ENCODE measurements at regions not wholly inside any gene's neighbourhood (a gene's known extent, or its start where the extent isn't known, plus 50 kb on each side); places are given as distances from the start of the nearest gene placed in this dataset.

DNA sequence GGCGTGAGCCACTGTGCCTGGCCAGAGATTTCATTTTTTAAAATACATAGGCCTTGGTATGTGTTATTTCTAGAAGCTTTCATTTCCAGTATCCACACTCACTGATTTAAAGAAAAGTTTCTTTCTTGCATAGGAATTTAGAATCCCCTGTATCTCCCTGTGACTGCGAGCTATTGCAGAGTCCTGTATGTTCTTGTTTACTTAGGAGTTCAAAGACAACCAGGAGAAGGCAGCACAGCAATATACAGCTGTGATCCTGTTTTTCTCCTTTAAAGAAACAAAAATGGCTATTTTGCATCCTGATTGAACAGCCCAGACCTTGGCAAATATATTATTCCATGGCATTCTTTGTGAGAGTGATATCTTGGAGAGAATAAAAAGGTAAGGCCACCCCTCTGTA lies 185.0 kb upstream of the COX10 start:
- Histone ChIP-seq H3K36me3 (ENCODE audit: control insufficient read depth in 2 of 4, insufficient read depth in 4 of 4, low read length in 3 of 4) (no peaks in the 10 kb centered on the region), H3K14ac (ENCODE audit: insufficient read length) (no peak overlapping the region), H3K27me3 (replicated peaks in 1 of 4; ENCODE audit: control insufficient read depth in 3 of 4, extremely low read depth in 1 of 4, insufficient read depth in 3 of 4, low read length in 3 of 4) (no peaks in the 10 kb centered on the region), H2BK120ac (replicated peaks; ENCODE audit: low read depth, low read length) (no peak overlapping the region), H4K91ac (replicated peaks; ENCODE audit: insufficient read length, low read length) (no peak overlapping the region), H3K4ac (replicated peaks; ENCODE audit: insufficient read length, low read depth, low read length) (no peak overlapping the region), H3K56ac (replicated peaks; ENCODE audit: insufficient read length, low read depth, low read length) (no peak overlapping the region), H2BK5ac (ENCODE audit: low read depth, low read length) (no peak overlapping the region), H3K4me3 (ENCODE audit: extremely low read depth in 1 of 4, insufficient read depth in 2 of 4, low read depth in 3 of 4, low read length in 4 of 4) (no peak overlapping the region), H3K79me1 (ENCODE audit: low read depth, low read length) (no peaks in the 10 kb centered on the region), H3K18ac (ENCODE audit: extremely low read depth, low read length) (no peak overlapping the region), H3K9ac (replicated peaks in 1 of 4; ENCODE audit: extremely low read depth in 1 of 4, low read depth in 3 of 4, low read length in 3 of 4) (no peak overlapping the region), H2BK20ac (ENCODE audit: low read length) (no peak overlapping the region), H4K20me1 (replicated peaks in 1 of 2; ENCODE audit: control insufficient read depth in 1 of 2, insufficient read depth in 2 of 2, low read length in 2 of 2) (no peaks in the 10 kb centered on the region), H2BK15ac (ENCODE audit: low read length) (no peak overlapping the region), H4K8ac (ENCODE audit: extremely low read depth, insufficient read depth, low read length) (no peak overlapping the region), H3K27ac (ENCODE audit: low read depth, low read length) (no peak overlapping the region), H2BK12ac (ENCODE audit: low read depth, low read length) (no peak overlapping the region), H4K5ac (ENCODE audit: insufficient read length, low read depth, low read length) (no peak overlapping the region), H3K23me2 (ENCODE audit: low read depth, low read length) (no peaks in the 10 kb centered on the region), H3K4me1 (replicated peaks in 1 of 4; ENCODE audit: control insufficient read depth in 3 of 4, insufficient read depth in 4 of 4, low read length in 3 of 4) (no peaks in the 10 kb centered on the region), H3K9me3 (ENCODE audit: insufficient read depth in 2 of 2, low read depth in 1 of 2, low read length in 1 of 2) (no peaks in the 10 kb centered on the region), H3K4me2 (ENCODE audit: insufficient read depth in 1 of 2, low read depth in 2 of 2, low read length in 2 of 2) (no peak overlapping the region), H3K79me2 (ENCODE audit: control insufficient read depth in 1 of 2, insufficient read depth in 2 of 2, low read length in 2 of 2) (no peaks in the 10 kb centered on the region), H2AFZ (ENCODE audit: low read length) (no peak overlapping the region), H2AK5ac (ENCODE audit: low read depth, low read length) (no peak overlapping the region), H3K23ac (ENCODE audit: insufficient read length) (no peak overlapping the region)
- ChIA-PET POLR2A (ENCODE audit: partially characterized antibody) (no interaction called here), CTCF (ENCODE audit: partially characterized antibody) (no interaction called here)
- TF ChIP-seq RAD21 (IDR thresholded peaks at IDR 0.05 in 1 of 2, conservative IDR thresholded peaks at IDR 0.05 in 1 of 2; ENCODE audit: low read depth in 2 of 2, low read length in 2 of 2) = no peak
- TF ChIP-seq ASH2L (IDR thresholded peaks at IDR 0.05; ENCODE audit: low read length) = no peak
- TF ChIP-seq, protein P1, sequence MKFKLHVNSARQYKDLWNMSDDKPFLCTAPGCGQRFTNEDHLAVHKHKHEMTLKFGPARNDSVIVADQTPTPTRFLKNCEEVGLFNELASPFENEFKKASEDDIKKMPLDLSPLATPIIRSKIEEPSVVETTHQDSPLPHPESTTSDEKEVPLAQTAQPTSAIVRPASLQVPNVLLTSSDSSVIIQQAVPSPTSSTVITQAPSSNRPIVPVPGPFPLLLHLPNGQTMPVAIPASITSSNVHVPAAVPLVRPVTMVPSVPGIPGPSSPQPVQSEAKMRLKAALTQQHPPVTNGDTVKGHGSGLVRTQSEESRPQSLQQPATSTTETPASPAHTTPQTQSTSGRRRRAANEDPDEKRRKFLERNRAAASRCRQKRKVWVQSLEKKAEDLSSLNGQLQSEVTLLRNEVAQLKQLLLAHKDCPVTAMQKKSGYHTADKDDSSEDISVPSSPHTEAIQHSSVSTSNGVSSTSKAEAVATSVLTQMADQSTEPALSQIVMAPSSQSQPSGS (IDR thresholded peaks at IDR 0.05; ENCODE audit: low read length) = no peak
- TF ChIP-seq SIN3A (conservative IDR thresholded peaks at IDR 0.05 in 1 of 2, IDR thresholded peaks at IDR 0.05 in 1 of 2; ENCODE audit: low read depth in 1 of 2, low read length in 2 of 2) = no peak
- no peak for TF ChIP-seq TAF1 (IDR thresholded peaks at IDR 0.05; ENCODE audit: low read depth, low read length)
- TF ChIP-seq CEBPB (IDR thresholded peaks at IDR 0.05; ENCODE audit: low read depth, low read length) = no peak
- TF ChIP-seq RBBP5 (IDR thresholded peaks at IDR 0.05; ENCODE audit: borderline replicate concordance, low read depth, low read length) = no peak
- TF ChIP-seq EP300 (IDR thresholded peaks at IDR 0.05; ENCODE audit: borderline replicate concordance in 1 of 2, low read depth in 2 of 2, low read length in 2 of 2) = no peak
- WGBS, 2 experiments (ENCODE audit: extremely low coverage in 1 of 2, insufficient coverage in 1 of 2, insufficient read length in 1 of 2, insufficient replicate concordance in 2 of 2, low coverage in 1 of 2, low lambda C conversion rate in 2 of 2, missing lambda C conversion rate in 1 of 2) = 94% methylated on average over 2 of the region's 2 CpGs; no CpG with 5 or more reads in 1 of the 2 experiments
- no peak for DNase-seq (ENCODE audit: low read depth in 1 of 2, low spot score in 2 of 2)
- FAIRE-seq = no peak

All from H1 (cell line).